SJCRH30 (cell line): ENCODE measurements at regions not wholly inside any gene's neighbourhood (a gene's known extent, or its start where the extent isn't known, plus 50 kb on each side); places are given as distances from the start of the nearest gene placed in this dataset.

ENCODE experiments used
- DNase-seq, 2 experiments: peaks; one replicate each; pipeline ENCODE4 v3.0.0-alpha.2; 2015 to 2020
- H3K27ac ChIP-seq: fragments of 250-450 bp; sonication (Bioruptor Pico); 2 replicates; pipeline ENCODE4 v1.5.1; 2020; ENCODE audit warnings: mild to moderate bottlenecking, moderate library complexity
- H3K27me3 ChIP-seq: fragments of 250-450 bp; sonication (Bioruptor Pico); 2 replicates; pipeline ENCODE4 v1.5.1; 2020; ENCODE audit warnings: mild to moderate bottlenecking, moderate library complexity
- H3K36me3 ChIP-seq: fragments of 250-450 bp; sonication (Bioruptor Pico); 2 replicates; pipeline ENCODE4 v1.5.1; 2020; ENCODE audit warnings: mild to moderate bottlenecking, moderate library complexity
- H3K4me1 ChIP-seq: fragments of 250-450 bp; sonication (Bioruptor Pico); 2 replicates; pipeline ENCODE4 v1.5.1; 2020; ENCODE audit warnings: mild to moderate bottlenecking, moderate library complexity
- H3K4me3 ChIP-seq: fragments of 250-450 bp; sonication (Bioruptor Pico); 2 replicates; pipeline ENCODE4 v1.5.1; 2020; ENCODE audit warnings: mild to moderate bottlenecking, moderate library complexity
- H3K9me3 ChIP-seq: fragments of 250-450 bp; sonication (Bioruptor Pico); replicated peaks from 2 replicates; pipeline ENCODE4 v1.5.1; 2020; ENCODE audit warnings: mild to moderate bottlenecking, moderate library complexity

DNA sequence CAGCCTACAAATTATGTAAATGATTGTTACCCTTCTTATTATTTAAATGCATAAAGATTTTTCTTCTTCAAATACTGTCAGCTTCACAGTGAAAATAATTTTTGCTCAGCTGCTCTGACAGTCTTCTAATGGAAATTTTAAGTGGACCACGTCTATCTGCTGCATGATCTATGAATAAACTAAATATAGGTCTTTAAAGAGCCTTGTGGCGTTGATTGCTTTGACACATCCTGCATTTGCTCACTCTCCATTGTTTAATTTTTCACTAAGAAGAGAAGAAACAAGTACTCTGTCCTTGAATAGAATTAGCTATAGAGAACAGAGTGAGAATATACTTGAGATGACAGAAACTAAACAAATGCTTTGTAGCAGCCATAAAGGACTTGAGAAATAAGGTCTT, 826.1 kb downstream of the MRPL39 start:
- no peaks in the 10 kb centered on the region for H3K9me3 ChIP-seq

GRCh38 chr21:24759348-24760075, 847.8 kb downstream of the MRPL39 start:
- Histone ChIP-seq H3K27ac (no peak overlapping the region), H3K4me1 (no peaks in the 10 kb centered on the region), H3K27me3 (peaks cover 4% of the 10 kb centered on the region; the same call in 1 of the 2 replicates), H3K4me3 (no peak overlapping the region), H3K9me3 (no peaks in the 10 kb centered on the region), H3K36me3 (no peaks in the 10 kb centered on the region)
- DNase-seq, result no peak

More for the DNA sequence above, 826.1 kb downstream of the MRPL39 start:
- Histone ChIP-seq H3K27me3 (no peaks in the 10 kb centered on the region), H3K27ac (no peak overlapping the region), H3K36me3 (no peaks in the 10 kb centered on the region), H3K4me1 (no peaks in the 10 kb centered on the region), H3K4me3 (no peak overlapping the region)
- DNase-seq, result no peak

DNA sequence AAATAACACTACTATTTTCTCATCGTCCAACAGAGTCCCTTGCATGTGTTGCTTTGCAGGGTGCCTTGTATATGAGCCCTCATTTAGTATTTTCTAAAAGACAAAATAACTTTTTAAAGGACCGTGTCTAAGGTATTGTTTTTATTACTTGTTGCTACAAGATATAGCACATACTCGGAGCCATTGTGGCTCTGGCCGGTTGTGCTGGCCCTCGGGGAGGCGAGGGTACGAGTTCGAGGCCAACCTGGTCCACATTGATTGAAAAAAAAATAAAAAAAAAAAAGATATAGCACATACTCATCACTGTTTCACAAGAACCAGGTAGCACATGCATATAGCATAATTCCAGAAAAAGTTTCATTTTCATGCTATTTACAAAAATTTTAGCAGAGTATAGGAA, 869.2 kb downstream of the MRPL39 start:
- DNase-seq, result no peak
- H3K4me3 ChIP-seq, result no peak overlapping the region
- H3K36me3 ChIP-seq, result no peaks in the 10 kb centered on the region
- no peak overlapping the region for H3K27ac ChIP-seq
- no peaks in the 10 kb centered on the region for H3K9me3 ChIP-seq
- no peaks in the 10 kb centered on the region for H3K4me1 ChIP-seq
- H3K27me3 ChIP-seq, result no peaks in the 10 kb centered on the region

- no peaks in the 10 kb centered on the region for H3K9me3 ChIP-seq
- H3K4me1 ChIP-seq, result no peaks in the 10 kb centered on the region
- DNase-seq, result no peak
- no peaks in the 10 kb centered on the region for H3K27me3 ChIP-seq
- no peak overlapping the region for H3K27ac ChIP-seq
- no peak overlapping the region for H3K4me3 ChIP-seq
- no peaks in the 10 kb centered on the region for H3K36me3 ChIP-seq
These were observed 869.9 kb downstream of the MRPL39 start for GRCh38 chr21:24737296-24737850.

DNA sequence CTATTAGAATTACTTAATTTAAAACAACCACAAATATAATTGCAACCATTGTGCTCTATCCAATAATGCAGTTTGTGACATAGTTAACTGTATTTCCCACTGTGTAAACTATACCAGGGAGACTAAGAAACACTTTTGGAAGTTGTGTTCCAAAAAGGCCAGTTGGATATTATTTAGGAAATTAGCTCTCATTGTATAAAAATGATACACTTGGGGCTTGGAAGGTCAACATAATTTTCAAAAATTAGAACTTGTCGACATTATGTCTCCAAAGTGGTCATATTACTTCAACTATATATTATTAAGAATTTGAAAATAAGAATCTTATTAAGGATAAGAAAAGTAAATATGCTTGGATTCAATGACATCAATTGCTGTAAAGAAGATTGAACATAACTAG, 876.6 kb downstream of the MRPL39 start:
- no peaks in the 10 kb centered on the region for H3K9me3 ChIP-seq
- no peaks in the 10 kb centered on the region for H3K27me3 ChIP-seq
- H3K4me1 ChIP-seq, result no peaks in the 10 kb centered on the region
- H3K27ac ChIP-seq, result no peak overlapping the region
- no peak overlapping the region for H3K4me3 ChIP-seq
- DNase-seq, result no peak
- no peaks in the 10 kb centered on the region for H3K36me3 ChIP-seq

DNA sequence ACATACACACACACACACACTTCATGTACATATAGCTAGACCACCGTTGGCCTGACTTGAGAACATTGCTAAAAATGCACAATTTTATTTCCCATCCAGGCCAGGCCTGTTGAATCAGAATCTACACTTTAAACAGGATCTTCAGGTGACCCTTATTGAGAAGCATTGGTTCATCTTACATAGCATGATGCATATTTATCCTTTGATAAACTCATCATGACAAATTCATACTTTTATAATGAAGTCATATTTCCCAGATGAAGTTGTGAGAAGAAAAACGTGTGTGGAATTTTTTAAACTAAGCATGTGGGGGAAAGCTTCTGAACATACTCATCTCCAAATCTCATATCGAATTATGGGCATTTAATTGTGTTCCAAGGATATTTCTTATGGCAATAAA, 877.7 kb downstream of the MRPL39 start:
- Histone ChIP-seq H3K27ac (no peak overlapping the region), H3K27me3 (no peaks in the 10 kb centered on the region), H3K36me3 (no peaks in the 10 kb centered on the region), H3K4me1 (no peaks in the 10 kb centered on the region), H3K4me3 (no peak overlapping the region), H3K9me3 (no peaks in the 10 kb centered on the region)
- DNase-seq, result no peak

DNA sequence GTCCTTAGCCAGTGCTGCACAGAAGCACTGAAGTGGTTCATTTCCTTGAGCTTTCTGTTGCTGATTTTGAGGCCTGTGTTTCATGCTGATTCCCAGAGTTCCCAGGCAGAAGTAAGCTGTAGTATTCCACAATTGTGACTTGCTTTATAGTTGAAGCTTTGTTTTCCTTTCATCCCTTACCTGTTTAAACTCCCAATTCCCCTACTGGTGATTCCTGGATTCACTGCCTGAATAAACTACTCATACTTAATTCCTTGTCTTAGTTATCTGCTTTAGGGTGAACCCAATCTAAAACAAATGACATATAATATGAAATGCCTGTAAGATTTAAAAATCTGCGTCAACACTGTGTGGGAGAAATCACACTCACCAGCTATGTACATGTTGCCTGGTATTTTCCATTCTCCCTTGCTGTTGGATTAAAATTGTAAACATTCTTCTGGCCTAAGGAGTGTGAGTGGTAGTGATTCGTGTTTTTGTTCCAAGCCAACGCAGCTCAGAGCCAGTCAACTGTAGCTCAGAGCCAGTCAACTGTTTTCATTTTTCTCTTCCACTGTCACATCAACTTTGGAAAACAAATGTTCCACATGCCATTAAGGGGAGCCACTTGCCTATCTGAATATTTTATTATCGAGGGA, 879.4 kb downstream of the MRPL39 start:
- Histone ChIP-seq H3K36me3 (no peaks in the 10 kb centered on the region), H3K27ac (no peak overlapping the region), H3K9me3 (no peaks in the 10 kb centered on the region), H3K4me3 (no peak overlapping the region), H3K4me1 (no peaks in the 10 kb centered on the region), H3K27me3 (no peaks in the 10 kb centered on the region)
- DNase-seq, result no peak

GRCh38 chr21:24716281-24716918, 890.9 kb downstream of the MRPL39 start:
- Histone ChIP-seq H3K9me3 (no peaks in the 10 kb centered on the region), H3K27ac (no peak overlapping the region), H3K27me3 (no peaks in the 10 kb centered on the region), H3K4me3 (no peak overlapping the region), H3K4me1 (no peaks in the 10 kb centered on the region), H3K36me3 (no peaks in the 10 kb centered on the region)
- DNase-seq, result no peak

DNA sequence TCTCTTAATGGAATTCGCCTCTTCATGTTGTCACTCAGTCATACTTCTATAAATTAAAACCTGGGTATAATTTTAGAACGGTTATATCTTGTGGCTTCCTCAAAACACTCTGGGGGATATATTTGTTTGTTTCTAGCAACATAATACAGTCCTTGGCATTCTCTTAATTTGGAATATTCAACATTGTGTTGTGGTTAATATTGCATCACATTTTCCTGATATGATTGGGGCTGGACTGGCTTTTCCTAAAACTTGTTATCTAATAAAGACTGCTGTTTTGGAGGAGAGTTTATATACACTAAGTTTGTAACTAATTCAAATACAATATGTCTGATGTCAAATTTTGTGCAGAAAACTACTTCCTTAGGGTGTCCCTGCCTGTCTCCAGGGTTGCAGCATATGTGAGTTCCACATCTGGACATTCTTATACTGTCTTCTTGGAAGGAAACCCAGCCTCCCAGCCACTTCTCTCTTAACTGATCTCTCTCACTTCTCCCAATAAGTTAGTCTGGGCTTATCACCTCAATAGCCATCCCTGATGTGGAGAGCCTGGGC, 892.6 kb downstream of the MRPL39 start:
- H3K4me1 ChIP-seq, result no peaks in the 10 kb centered on the region
- DNase-seq, result no peak
- no peaks in the 10 kb centered on the region for H3K27me3 ChIP-seq
- no peaks in the 10 kb centered on the region for H3K9me3 ChIP-seq
- no peak overlapping the region for H3K27ac ChIP-seq
- no peak overlapping the region for H3K4me3 ChIP-seq
- no peaks in the 10 kb centered on the region for H3K36me3 ChIP-seq

DNA sequence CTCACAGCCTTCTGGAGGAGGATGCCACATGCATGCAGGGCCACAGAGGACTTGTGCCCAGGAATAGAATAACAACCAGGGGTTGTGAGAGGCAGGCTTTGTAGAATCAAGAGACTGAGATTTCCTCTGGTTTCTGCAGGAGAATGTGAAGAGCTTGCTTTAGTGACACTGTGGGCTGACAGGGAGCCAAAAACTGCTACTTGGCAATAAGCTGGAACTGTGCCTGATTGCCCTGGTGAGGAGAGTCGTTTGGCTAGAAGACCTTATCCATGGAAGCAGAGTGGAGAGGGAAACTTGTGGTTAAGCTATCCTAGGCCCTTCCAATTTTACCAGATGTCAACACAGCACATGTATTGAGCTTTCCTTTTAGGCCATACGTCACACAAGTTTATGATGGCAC, 902.1 kb downstream of the MRPL39 start:
- DNase-seq, result no peak
- H3K4me1 ChIP-seq, result no peaks in the 10 kb centered on the region

GRCh38 chr21:24693779-24694178, 913.5 kb downstream of the MRPL39 start:
- H3K27ac ChIP-seq, result no peak overlapping the region
- no peak overlapping the region for H3K4me3 ChIP-seq
- H3K36me3 ChIP-seq, result no peaks in the 10 kb centered on the region

More for the DNA sequence above, 902.1 kb downstream of the MRPL39 start:
- H3K4me3 ChIP-seq, result no peak overlapping the region
- no peak overlapping the region for H3K27ac ChIP-seq
- no peaks in the 10 kb centered on the region for H3K27me3 ChIP-seq
- H3K9me3 ChIP-seq, result no peaks in the 10 kb centered on the region
- no peaks in the 10 kb centered on the region for H3K36me3 ChIP-seq

DNA sequence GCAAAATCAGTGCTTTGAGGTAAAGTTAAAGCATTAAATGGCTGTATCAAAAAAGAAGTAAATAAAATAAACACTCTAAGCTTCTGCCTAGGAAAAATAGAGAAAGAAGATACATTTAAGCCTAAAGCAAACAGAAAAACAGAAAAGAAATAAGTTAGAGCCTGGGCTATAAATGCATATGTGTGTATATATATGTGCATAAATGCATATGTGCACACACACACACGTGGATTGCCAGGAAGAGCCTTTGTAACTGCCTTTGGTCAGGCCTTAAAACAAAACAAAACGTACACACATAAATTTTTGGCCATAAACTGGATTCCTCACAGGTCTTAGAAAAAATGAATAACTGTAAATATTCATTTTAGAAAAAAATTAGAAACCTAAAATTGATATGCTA, 925.8 kb downstream of the MRPL39 start:
- Histone ChIP-seq H3K4me1 (no peaks in the 10 kb centered on the region), H3K27ac (no peak overlapping the region), H3K27me3 (no peaks in the 10 kb centered on the region), H3K4me3 (no peak overlapping the region), H3K9me3 (no peaks in the 10 kb centered on the region), H3K36me3 (no peaks in the 10 kb centered on the region)
- no peak for DNase-seq

More at GRCh38 chr21:24693779-24694178, 913.5 kb downstream of the MRPL39 start:
- H3K9me3 ChIP-seq, result no peaks in the 10 kb centered on the region
- H3K4me1 ChIP-seq, result no peaks in the 10 kb centered on the region
- no peak for DNase-seq
- no peaks in the 10 kb centered on the region; the same call in 1 of the 2 replicates for H3K27me3 ChIP-seq

GRCh38 chr21:24671901-24672300, 935.4 kb downstream of the MRPL39 start:
- no peaks in the 10 kb centered on the region for H3K9me3 ChIP-seq
- DNase-seq, result no peak
- no peaks in the 10 kb centered on the region for H3K36me3 ChIP-seq
- H3K4me3 ChIP-seq, result no peak overlapping the region
- H3K27me3 ChIP-seq, result no peaks in the 10 kb centered on the region
- H3K27ac ChIP-seq, result no peak overlapping the region
- no peaks in the 10 kb centered on the region for H3K4me1 ChIP-seq

DNA sequence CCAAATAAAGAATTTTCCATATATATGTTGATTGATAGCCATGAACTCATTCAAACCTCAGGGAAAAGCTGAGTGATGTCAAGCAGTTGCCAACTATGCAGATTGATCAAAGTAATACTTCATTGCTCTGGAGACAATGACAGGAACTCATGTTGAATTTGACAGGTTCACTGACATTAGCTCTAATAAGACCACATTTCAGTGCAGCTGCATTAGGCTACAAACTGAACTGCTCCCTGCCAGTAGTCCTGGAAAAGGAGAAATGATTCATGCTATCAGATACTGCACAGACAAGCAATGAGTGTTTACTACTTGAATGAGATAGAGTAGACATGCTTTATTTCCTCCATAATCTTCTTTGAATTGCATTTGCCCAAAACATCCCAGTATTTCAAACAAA, 948.4 kb downstream of the MRPL39 start:
- no peaks in the 10 kb centered on the region for H3K4me1 ChIP-seq
- H3K27me3 ChIP-seq, result no peaks in the 10 kb centered on the region
- no peaks in the 10 kb centered on the region for H3K9me3 ChIP-seq
- no peak overlapping the region for H3K4me3 ChIP-seq
- DNase-seq, result no peak
- no peak overlapping the region for H3K27ac ChIP-seq
- no peaks in the 10 kb centered on the region for H3K36me3 ChIP-seq

DNA sequence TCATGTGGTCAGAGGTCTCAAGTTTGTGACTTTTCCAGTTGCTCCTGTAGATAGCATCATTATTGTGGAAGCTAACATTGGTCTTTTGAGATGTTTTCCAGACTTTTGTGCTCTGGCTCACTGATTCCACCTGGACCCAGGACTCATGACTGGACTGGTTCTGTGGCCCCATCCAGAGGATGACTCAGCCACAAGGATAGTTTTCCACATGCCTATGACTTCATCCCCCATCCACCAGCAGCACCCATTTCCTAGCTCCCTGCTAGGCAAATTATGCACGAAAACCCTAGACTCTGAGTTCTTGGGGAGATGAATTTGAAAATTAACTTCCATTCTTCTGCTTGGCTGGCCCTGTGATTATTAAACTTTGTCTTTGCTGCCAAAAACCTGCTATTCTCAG, 949.3 kb downstream of the MRPL39 start:
- no peak for DNase-seq
- no peak overlapping the region for H3K4me3 ChIP-seq
- H3K27me3 ChIP-seq, result no peaks in the 10 kb centered on the region
- no peaks in the 10 kb centered on the region for H3K9me3 ChIP-seq
- no peaks in the 10 kb centered on the region for H3K4me1 ChIP-seq
- H3K27ac ChIP-seq, result no peak overlapping the region
- no peaks in the 10 kb centered on the region for H3K36me3 ChIP-seq
